K562 (cell line): ENCODE measurements at regions not wholly inside any gene's neighbourhood (a gene's known extent, or its start where the extent isn't known, plus 50 kb on each side); places are given as distances from the start of the nearest gene placed in this dataset.
A peak's percentile ranks its signal among the peaks of the same experiment; 100 is the strongest.

ENCODE experiments used
- CBX8 ChIP-seq: fragments of 200-600 bp; sonication (generic); IDR thresholded peaks from 2 replicates; pipeline ENCODE4 v1.6.1; 2012; ENCODE audit warnings: borderline replicate concordance, mixed run types, low read depth, mild to moderate bottlenecking, moderate library complexity, mixed read lengths, low read length, control low read depth, inconsistent platforms; ENCODE audit not compliant: poor library complexity, severe bottlenecking; ENCODE audit errors: extremely low read depth
- CEBPB ChIP-seq: fragments of 450-650 bp; IDR thresholded peaks from 2 replicates; pipeline ENCODE4 v1.6.1; 2016; ENCODE audit warnings: missing genetic modification characterization, missing compliant biosample characterization
- ESRRA ChIP-seq: fragments of 450-650 bp; IDR thresholded peaks from 2 replicates; pipeline ENCODE4 v1.6.1; 2014; ENCODE audit warnings: low read depth, mild to moderate bottlenecking, moderate library complexity, borderline replicate concordance
- ILF3 ChIP-seq: fragments of 450-650 bp; IDR thresholded peaks from 2 replicates; pipeline ENCODE4 v1.6.1; 2018; ENCODE audit warnings: antibody characterized with exemption, mild to moderate bottlenecking, moderate library complexity, borderline replicate concordance
- POLR2AphosphoS2 ChIP-seq: IDR thresholded peaks from 2 replicates; pipeline ENCODE4 v1.6.1; 2012; ENCODE audit warnings: low read length, improper control_type of control experiment
- ZC3H11A ChIP-seq: IDR thresholded peaks from 2 replicates; pipeline ENCODE4 v1.6.1; 2012; ENCODE audit warnings: low read depth, low read length, improper control_type of control experiment
- TF ChIP-seq, protein P1 (sequence below): fragments of 450-650 bp; formaldehyde crosslinking; IDR thresholded peaks from 2 replicates; pipeline ENCODE4 v1.4.0; 2022; ENCODE audit warnings: missing genetic modification characterization
- TF ChIP-seq, protein P2 (sequence below): fragments of 450-650 bp; IDR thresholded peaks from 2 replicates; pipeline ENCODE4 v1.6.1; 2018; ENCODE audit warnings: mild to moderate bottlenecking, low read depth; ENCODE audit not compliant: partially characterized antibody
- TF ChIP-seq, protein P3 (sequence below): fragments of 450-650 bp; IDR thresholded peaks from 2 replicates; pipeline ENCODE4 v1.7.0; 2016; ENCODE audit warnings: borderline replicate concordance
- TF ChIP-seq, protein P4 (sequence below): IDR thresholded peaks from 3 replicates; pipeline ENCODE4 v1.6.1; 2011; ENCODE audit warnings: borderline replicate concordance, mild to moderate bottlenecking, moderate library complexity; ENCODE audit not compliant: insufficient read length; ENCODE audit errors: extremely low read depth
- TF ChIP-seq, protein P5 (sequence below): sonication (generic); formaldehyde crosslinking; IDR thresholded peaks from 2 replicates; pipeline ENCODE4 v1.9.0; 2022; ENCODE audit warnings: mild to moderate bottlenecking, missing genetic modification reagents
- TF ChIP-seq, protein P6 (sequence below): IDR thresholded peaks from 2 replicates; pipeline ENCODE4 v1.6.1; 2014; ENCODE audit warnings: antibody characterized with exemption
- TF ChIP-seq, protein P7 (sequence below): fragments of 450-650 bp; IDR thresholded peaks from 2 replicates; pipeline ENCODE4 v1.6.1; 2016; ENCODE audit warnings: borderline replicate concordance

DNA sequence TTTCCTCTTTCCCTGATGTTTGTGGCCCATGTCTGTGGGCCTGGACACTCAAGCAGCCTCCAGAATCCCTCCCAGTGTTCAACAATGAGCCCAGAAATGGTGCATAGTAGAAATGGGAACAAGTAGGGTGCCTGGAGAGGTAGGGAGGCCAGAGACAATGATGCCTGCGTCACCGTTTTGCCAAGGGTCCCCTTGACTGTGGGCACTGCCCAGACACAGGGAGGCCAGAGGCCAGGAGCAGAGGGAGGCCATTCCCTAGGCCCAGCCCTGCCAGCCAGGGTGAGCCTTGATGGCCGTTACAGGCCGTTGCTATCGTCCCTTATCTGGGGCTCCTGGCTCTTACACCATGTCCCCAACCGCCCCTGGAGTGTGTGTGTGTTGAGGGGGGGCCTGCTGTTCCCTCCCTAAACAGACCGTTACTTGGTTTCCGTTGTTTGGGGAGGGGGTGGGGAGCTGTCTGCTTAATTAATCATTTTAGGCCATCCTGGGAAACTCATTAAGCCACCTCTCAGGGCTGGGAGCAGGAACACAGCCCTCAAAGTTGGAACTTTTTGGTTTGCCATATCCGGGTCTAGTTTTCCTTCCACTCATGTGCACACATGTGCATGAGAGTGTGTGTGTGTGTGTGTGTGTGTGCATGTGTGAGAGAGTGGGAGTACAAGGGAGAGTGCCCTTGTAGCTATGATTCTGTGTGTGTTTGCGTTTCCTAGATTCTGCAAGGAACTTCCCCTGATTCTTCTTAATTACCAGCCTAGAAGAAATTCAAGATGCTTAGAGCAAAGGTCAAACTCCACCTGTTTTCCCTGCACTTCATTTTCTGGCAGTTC, 135.2 kb upstream of the HAAO start (continued):
- TF ChIP-seq, protein P1, sequence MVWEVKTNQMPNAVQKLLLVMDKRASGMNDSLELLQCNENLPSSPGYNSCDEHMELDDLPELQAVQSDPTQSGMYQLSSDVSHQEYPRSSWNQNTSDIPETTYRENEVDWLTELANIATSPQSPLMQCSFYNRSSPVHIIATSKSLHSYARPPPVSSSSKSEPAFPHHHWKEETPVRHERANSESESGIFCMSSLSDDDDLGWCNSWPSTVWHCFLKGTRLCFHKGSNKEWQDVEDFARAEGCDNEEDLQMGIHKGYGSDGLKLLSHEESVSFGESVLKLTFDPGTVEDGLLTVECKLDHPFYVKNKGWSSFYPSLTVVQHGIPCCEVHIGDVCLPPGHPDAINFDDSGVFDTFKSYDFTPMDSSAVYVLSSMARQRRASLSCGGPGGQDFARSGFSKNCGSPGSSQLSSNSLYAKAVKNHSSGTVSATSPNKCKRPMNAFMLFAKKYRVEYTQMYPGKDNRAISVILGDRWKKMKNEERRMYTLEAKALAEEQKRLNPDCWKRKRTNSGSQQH (CRISPR knock-in tag) = peak; percentile 22; the same call in 1 of the 2 replicates
- TF ChIP-seq CBX8 (no peak), ILF3 (no peak), POLR2AphosphoS2 (no peak), CEBPB (tag) (peak; percentile 80), ESRRA (no peak), ZC3H11A (no peak)
- TF ChIP-seq, protein P2, sequence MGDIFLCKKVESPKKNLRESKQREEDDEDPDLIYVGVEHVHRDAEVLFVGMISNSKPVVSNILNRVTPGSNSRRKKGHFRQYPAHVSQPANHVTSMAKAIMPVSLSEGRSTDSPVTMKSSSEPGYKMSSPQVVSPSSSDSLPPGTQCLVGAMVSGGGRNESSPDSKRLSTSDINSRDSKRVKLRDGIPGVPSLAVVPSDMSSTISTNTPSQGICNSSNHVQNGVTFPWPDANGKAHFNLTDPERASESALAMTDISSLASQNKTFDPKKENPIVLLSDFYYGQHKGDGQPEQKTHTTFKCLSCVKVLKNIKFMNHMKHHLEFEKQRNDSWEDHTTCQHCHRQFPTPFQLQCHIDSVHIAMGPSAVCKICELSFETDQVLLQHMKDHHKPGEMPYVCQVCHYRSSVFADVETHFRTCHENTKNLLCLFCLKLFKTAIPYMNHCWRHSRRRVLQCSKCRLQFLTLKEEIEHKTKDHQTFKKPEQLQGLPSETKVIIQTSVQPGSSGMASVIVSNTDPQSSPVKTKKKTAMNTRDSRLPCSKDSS = no peak
- TF ChIP-seq, protein P3, sequence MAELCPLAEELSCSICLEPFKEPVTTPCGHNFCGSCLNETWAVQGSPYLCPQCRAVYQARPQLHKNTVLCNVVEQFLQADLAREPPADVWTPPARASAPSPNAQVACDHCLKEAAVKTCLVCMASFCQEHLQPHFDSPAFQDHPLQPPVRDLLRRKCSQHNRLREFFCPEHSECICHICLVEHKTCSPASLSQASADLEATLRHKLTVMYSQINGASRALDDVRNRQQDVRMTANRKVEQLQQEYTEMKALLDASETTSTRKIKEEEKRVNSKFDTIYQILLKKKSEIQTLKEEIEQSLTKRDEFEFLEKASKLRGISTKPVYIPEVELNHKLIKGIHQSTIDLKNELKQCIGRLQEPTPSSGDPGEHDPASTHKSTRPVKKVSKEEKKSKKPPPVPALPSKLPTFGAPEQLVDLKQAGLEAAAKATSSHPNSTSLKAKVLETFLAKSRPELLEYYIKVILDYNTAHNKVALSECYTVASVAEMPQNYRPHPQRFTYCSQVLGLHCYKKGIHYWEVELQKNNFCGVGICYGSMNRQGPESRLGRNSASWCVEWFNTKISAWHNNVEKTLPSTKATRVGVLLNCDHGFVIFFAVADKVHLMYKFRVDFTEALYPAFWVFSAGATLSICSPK = no peak
- TF ChIP-seq, protein P4, sequence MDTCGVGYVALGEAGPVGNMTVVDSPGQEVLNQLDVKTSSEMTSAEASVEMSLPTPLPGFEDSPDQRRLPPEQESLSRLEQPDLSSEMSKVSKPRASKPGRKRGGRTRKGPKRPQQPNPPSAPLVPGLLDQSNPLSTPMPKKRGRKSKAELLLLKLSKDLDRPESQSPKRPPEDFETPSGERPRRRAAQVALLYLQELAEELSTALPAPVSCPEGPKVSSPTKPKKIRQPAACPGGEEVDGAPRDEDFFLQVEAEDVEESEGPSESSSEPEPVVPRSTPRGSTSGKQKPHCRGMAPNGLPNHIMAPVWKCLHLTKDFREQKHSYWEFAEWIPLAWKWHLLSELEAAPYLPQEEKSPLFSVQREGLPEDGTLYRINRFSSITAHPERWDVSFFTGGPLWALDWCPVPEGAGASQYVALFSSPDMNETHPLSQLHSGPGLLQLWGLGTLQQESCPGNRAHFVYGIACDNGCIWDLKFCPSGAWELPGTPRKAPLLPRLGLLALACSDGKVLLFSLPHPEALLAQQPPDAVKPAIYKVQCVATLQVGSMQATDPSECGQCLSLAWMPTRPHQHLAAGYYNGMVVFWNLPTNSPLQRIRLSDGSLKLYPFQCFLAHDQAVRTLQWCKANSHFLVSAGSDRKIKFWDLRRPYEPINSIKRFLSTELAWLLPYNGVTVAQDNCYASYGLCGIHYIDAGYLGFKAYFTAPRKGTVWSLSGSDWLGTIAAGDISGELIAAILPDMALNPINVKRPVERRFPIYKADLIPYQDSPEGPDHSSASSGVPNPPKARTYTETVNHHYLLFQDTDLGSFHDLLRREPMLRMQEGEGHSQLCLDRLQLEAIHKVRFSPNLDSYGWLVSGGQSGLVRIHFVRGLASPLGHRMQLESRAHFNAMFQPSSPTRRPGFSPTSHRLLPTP = no peak
- TF ChIP-seq, protein P5, sequence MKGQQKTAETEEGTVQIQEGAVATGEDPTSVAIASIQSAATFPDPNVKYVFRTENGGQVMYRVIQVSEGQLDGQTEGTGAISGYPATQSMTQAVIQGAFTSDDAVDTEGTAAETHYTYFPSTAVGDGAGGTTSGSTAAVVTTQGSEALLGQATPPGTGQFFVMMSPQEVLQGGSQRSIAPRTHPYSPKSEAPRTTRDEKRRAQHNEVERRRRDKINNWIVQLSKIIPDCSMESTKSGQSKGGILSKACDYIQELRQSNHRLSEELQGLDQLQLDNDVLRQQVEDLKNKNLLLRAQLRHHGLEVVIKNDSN (CRISPR knock-in tag) = no peak
- TF ChIP-seq, protein P6, sequence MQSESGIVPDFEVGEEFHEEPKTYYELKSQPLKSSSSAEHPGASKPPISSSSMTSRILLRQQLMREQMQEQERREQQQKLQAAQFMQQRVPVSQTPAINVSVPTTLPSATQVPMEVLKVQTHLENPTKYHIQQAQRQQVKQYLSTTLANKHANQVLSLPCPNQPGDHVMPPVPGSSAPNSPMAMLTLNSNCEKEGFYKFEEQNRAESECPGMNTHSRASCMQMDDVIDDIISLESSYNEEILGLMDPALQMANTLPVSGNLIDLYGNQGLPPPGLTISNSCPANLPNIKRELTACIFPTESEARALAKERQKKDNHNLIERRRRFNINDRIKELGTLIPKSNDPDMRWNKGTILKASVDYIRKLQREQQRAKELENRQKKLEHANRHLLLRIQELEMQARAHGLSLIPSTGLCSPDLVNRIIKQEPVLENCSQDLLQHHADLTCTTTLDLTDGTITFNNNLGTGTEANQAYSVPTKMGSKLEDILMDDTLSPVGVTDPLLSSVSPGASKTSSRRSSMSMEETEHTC = no peak
- TF ChIP-seq, protein P7, sequence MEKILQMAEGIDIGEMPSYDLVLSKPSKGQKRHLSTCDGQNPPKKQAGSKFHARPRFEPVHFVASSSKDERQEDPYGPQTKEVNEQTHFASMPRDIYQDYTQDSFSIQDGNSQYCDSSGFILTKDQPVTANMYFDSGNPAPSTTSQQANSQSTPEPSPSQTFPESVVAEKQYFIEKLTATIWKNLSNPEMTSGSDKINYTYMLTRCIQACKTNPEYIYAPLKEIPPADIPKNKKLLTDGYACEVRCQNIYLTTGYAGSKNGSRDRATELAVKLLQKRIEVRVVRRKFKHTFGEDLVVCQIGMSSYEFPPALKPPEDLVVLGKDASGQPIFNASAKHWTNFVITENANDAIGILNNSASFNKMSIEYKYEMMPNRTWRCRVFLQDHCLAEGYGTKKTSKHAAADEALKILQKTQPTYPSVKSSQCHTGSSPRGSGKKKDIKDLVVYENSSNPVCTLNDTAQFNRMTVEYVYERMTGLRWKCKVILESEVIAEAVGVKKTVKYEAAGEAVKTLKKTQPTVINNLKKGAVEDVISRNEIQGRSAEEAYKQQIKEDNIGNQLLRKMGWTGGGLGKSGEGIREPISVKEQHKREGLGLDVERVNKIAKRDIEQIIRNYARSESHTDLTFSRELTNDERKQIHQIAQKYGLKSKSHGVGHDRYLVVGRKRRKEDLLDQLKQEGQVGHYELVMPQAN = no peak
